ENCODE measurements at regions not wholly inside any gene's neighbourhood (a gene's known extent, or its start where the extent isn't known, plus 50 kb on each side); places are given as distances from the start of the nearest gene placed in this dataset.

DNA sequence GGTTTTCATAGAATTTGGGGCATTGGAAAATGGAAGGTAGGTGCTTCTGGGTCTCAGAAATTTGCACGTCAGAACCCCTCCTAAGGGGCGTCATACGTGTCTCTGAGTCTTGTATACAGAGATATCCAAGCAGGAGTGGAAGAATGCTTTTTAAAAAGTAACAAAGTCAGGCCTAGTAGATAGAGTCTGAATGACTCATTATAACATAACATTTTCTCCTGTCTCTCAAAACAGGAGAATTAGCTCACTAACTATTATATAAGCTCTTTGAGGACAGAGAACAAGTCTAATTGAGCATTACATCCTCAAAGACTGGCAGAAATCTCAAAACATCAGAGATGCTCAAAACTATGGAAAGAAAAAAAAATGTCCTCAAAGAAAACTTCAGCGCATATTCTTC, 86.1 kb upstream of the CCL2 start:
- TF ChIP-seq EP300 (IDR thresholded peaks at IDR 0.05; ENCODE audit: borderline replicate concordance) (no peak), CEBPB (IDR thresholded peaks at IDR 0.05) (no peak)

All from Ishikawa (cell line).